Neuron (in vitro differentiated cells): ENCODE measurements at regions not wholly inside any gene's neighbourhood (a gene's known extent, or its start where the extent isn't known, plus 50 kb on each side); places are given as distances from the start of the nearest gene placed in this dataset.
A peak's percentile ranks its signal among the peaks of the same experiment; 100 is the strongest.
"Not testable (repeated sequence)": the region's sequence is repeated elsewhere in the genome, so short reads cannot be mapped to it uniquely, and the experiment has no call there.

Experiments used
- H2AFZ ChIP-seq: one replicate; pipeline ENCODE4 v1.6.1; 2013; ENCODE audit warnings: low read depth, mild to moderate bottlenecking, inconsistent platforms, low read length, moderate library complexity
- H3K27me3 ChIP-seq: one replicate; pipeline ENCODE4 v1.6.1; 2013; ENCODE audit warnings: low read length; ENCODE audit not compliant: insufficient read depth
- H3K36me3 ChIP-seq: one replicate; pipeline ENCODE4 v1.6.1; 2013; ENCODE audit warnings: low read length; ENCODE audit not compliant: insufficient read depth
- H3K4me1 ChIP-seq: one replicate; pipeline ENCODE4 v1.6.1; 2013; ENCODE audit warnings: low read length; ENCODE audit not compliant: insufficient read depth
- H3K4me3 ChIP-seq: 2 replicates; pipeline ENCODE4 v1.5.1; 2013; ENCODE audit warnings: mild to moderate bottlenecking, low read length, moderate library complexity
- H3K9me3 ChIP-seq: one replicate; pipeline ENCODE4 v1.6.1; 2013; ENCODE audit warnings: low read length

- Histone ChIP-seq H3K9me3 (no peaks in the 10 kb centered on the region), H3K4me1 (peaks cover 2% of the 10 kb centered on the region), H3K36me3 (no peaks in the 10 kb centered on the region), H2AFZ (no peak overlapping the region), H3K4me3 (no peak overlapping the region), H3K27me3 (no peaks in the 10 kb centered on the region)
These were observed 102.7 kb upstream of the PELI1 start for GRCh38 chr2:64246962-64247361.

- H3K27me3 ChIP-seq: no peaks in the 10 kb centered on the region
- no peak overlapping the region for H3K4me3 ChIP-seq
- no peaks in the 10 kb centered on the region for H3K36me3 ChIP-seq
- peaks cover 2% of the 10 kb centered on the region for H3K4me1 ChIP-seq
- no peak overlapping the region for H2AFZ ChIP-seq
- H3K9me3 ChIP-seq: no peaks in the 10 kb centered on the region
These were observed 105.2 kb upstream of the PELI1 start for GRCh38 chr2:64249426-64249825.

DNA sequence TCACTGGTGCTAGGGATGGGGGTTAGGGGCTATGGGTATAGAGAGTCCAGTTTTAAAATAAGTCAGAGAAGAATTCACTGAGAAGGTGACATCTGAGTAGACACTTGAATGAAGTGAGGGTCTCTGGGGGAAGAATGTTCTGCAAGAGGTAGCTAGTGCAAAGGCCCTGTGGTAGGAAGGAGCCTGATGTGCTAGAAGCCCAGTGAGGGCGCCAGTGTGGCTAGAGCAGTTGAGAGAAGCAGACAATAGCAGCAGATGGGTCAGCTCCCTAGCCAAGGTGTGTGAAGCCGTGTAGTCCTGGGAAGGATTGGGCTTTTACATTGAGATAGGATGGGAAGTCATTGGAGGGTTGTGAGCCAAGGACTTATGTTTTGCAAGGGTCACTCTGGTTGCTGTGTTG is 105.8 kb upstream of the PELI1 start:
- Histone ChIP-seq H2AFZ (no peak overlapping the region), H3K36me3 (no peaks in the 10 kb centered on the region), H3K27me3 (no peaks in the 10 kb centered on the region), H3K9me3 (no peaks in the 10 kb centered on the region), H3K4me3 (no peak overlapping the region), H3K4me1 (peaks cover 2% of the 10 kb centered on the region)

DNA sequence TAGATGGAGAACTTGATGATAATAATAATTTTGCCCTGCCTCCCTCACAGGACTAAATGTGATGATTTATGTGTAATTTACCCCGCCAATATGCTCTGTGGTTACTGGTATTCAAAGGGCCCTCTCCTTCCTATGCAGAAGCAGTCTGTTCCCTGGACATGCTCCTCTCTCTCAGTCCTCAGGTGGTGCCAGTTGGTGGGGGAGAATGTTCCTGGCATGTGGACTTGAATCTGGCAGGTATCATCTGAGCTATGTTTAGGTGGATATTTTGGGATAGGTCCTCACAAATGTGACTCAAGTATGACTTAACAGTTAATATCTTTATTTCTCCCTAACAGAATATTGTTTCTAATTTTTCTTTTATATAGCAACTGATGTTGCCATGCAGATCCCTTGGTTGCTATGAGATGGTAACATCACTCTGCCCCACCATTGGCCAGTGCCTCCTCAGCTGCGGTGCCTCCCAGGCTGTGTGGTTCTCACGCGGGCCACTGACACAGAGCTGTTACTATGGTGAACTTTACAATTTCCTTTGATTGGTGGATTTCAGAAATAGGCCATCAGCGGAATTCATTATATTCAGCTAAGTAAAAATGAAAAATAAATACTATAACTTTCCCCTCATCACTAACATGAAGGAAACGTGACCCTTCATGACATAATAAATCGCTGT is 106.7 kb upstream of the PELI1 start:
- no peaks in the 10 kb centered on the region for H3K9me3 ChIP-seq
- no peaks in the 10 kb centered on the region for H3K27me3 ChIP-seq
- H3K4me3 ChIP-seq: no peak overlapping the region
- no peak overlapping the region for H2AFZ ChIP-seq
- H3K4me1 ChIP-seq: peaks cover 2% of the 10 kb centered on the region
- no peaks in the 10 kb centered on the region for H3K36me3 ChIP-seq

GRCh38 chr2:64251497-64252250 is 107.5 kb upstream of the PELI1 start:
- Histone ChIP-seq H3K9me3 (no peaks in the 10 kb centered on the region), H3K27me3 (no peaks in the 10 kb centered on the region), H3K4me3 (no peak overlapping the region), H2AFZ (no peak overlapping the region), H3K4me1 (peaks cover 2% of the 10 kb centered on the region), H3K36me3 (no peaks in the 10 kb centered on the region)

- not testable (repeated sequence) for H3K4me1 ChIP-seq, H3K4me3 ChIP-seq, H3K9me3 ChIP-seq, H3K27me3 ChIP-seq, H2AFZ ChIP-seq, H3K36me3 ChIP-seq
These were observed 108.2 kb upstream of the PELI1 start for GRCh38 chr2:64252251-64252978.

GRCh38 chr2:64253421-64253820 is 109.2 kb upstream of the PELI1 start:
- H3K27me3 ChIP-seq, H3K9me3 ChIP-seq, H2AFZ ChIP-seq, H3K4me3 ChIP-seq, H3K4me1 ChIP-seq, H3K36me3 ChIP-seq: not testable (repeated sequence)

DNA sequence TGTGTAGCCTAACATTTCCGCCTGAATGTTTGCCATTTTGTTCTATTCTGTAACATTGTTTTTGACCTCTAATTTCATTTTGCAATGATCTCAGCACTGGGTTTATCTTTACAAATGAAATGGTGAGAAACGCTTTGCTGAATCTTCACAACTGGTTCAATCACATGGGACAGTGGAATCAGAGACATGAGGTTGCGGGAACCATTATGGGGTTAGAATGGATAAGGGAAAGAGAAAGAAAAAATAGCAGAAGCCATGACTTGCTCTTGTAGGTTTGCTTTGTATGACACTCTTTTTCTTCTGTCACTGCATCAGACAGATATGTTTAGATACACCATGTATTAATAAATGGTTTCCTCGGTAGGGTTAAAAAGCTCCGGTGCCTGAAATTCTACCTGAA is 114.3 kb upstream of the PELI1 start:
- H3K4me3 ChIP-seq: no peak overlapping the region
- no peaks in the 10 kb centered on the region for H3K36me3 ChIP-seq
- H2AFZ ChIP-seq: no peak overlapping the region
- H3K27me3 ChIP-seq: no peaks in the 10 kb centered on the region
- peaks cover 10% of the 10 kb centered on the region for H3K4me1 ChIP-seq
- no peaks in the 10 kb centered on the region for H3K9me3 ChIP-seq

DNA sequence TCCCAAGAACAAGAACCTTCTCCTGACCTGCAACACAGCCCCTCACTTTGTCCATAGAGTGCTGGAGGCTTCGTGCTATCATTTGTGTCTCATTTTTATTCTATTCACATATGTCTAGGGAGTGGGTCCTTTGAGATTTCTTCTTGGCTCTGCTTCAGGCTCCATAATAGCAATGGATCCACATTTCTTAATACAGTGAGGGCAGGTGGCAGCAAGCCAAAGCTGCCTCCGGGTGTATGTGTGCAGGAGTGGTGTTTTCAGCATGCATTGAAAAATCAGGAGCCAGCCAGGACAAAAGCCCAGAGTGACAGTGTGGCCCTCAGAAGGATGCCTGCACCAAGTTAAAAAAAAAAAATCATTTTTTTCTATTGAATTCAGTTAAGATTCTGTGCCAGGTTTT is 115.1 kb upstream of the PELI1 start:
- peaks cover 16% of the 10 kb centered on the region for H3K4me1 ChIP-seq
- no peaks in the 10 kb centered on the region for H3K9me3 ChIP-seq
- H3K27me3 ChIP-seq: no peaks in the 10 kb centered on the region
- no peak overlapping the region for H2AFZ ChIP-seq
- H3K4me3 ChIP-seq: no peak overlapping the region
- H3K36me3 ChIP-seq: no peaks in the 10 kb centered on the region

DNA sequence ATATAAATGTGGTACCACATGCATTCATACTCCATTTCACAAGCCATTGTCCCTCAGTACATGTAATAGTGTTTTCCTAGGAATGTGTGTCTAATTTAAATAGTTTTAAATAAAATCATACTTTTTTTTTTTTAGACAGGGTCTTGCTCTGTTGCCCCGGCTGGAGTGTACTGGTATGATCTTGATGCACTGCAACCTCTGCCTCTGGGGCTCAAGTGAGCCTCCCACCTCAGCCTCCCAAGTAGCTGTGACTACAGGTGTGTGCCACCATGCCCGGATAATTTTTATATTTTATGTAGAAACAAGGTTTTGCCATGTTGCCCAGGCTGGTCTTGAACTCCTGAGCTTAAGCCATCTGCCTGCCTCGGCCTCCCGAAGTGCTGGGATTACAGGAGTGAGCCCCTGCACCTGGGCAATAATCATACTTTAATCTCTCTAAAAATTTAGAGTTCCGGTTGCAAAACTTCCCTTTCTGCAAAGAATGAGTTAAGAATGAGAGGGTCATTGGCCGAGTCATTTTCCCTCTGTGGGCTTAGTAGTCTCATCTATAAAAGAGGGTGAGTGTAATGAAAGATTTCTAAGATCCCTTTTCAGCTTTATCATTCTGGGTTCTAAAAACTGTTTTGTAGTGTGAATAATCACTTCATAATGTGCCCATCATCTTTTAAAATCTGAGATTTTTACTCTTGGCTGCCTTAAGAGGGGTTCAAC is 116.0 kb upstream of the PELI1 start:
- Histone ChIP-seq H3K9me3 (no peaks in the 10 kb centered on the region), H3K4me1 (peaks cover 25% of the 10 kb centered on the region), H2AFZ (no peak overlapping the region), H3K4me3 (no peak overlapping the region), H3K27me3 (no peaks in the 10 kb centered on the region), H3K36me3 (no peaks in the 10 kb centered on the region)

GRCh38 chr2:64260817-64261216 is 116.6 kb upstream of the PELI1 start:
- Histone ChIP-seq H3K9me3 (no peaks in the 10 kb centered on the region), H2AFZ (peak overlapping the region; percentile 11), H3K4me3 (no peak overlapping the region), H3K27me3 (no peaks in the 10 kb centered on the region), H3K4me1 (peaks cover 25% of the 10 kb centered on the region), H3K36me3 (no peaks in the 10 kb centered on the region)

- Histone ChIP-seq H3K36me3 (no peaks in the 10 kb centered on the region), H3K27me3 (no peaks in the 10 kb centered on the region), H3K4me3 (no peak overlapping the region), H3K9me3 (no peaks in the 10 kb centered on the region), H2AFZ (no peak overlapping the region), H3K4me1 (peaks cover 25% of the 10 kb centered on the region)
These were observed 117.9 kb upstream of the PELI1 start for GRCh38 chr2:64262071-64262470.

GRCh38 chr2:64262816-64263215 is 118.6 kb upstream of the PELI1 start:
- Histone ChIP-seq H3K36me3 (no peaks in the 10 kb centered on the region), H2AFZ (no peak overlapping the region), H3K4me3 (no peak overlapping the region), H3K9me3 (no peaks in the 10 kb centered on the region), H3K4me1 (peaks cover 25% of the 10 kb centered on the region), H3K27me3 (no peaks in the 10 kb centered on the region)
